HG02798 (cell line): ENCODE measurements at regions not wholly inside any gene's neighbourhood (a gene's known extent, or its start where the extent isn't known, plus 50 kb on each side); places are given as distances from the start of the nearest gene placed in this dataset.
"Not testable (repeated sequence)": the region's sequence is repeated elsewhere in the genome, so short reads cannot be mapped to it uniquely, and the experiment has no call there.

Experiments used
- ATAC-seq: cut with Tn5 transposase; IDR thresholded peaks from one replicate; pipeline ENCODE4 v1.9.1; 2021; ENCODE audit warnings: mild to moderate bottlenecking; ENCODE audit not compliant: unreplicated experiment, poor library complexity

- no peak for ATAC-seq
Observed at GRCh38 chr5:120910629-120911028, 446.5 kb downstream of the PRR16 start.

GRCh38 chr5:120913396-120913795 lies 449.3 kb downstream of the PRR16 start:
- no peak for ATAC-seq

GRCh38 chr5:120917214-120917758 lies 453.2 kb downstream of the PRR16 start:
- no peak for ATAC-seq

- ATAC-seq, result no peak
Observed at GRCh38 chr5:120919017-120919416, 454.9 kb downstream of the PRR16 start.

- ATAC-seq, result no peak
Observed at GRCh38 chr5:120923026-120923425, 458.9 kb downstream of the PRR16 start.

GRCh38 chr5:120926471-120926870 lies 462.4 kb downstream of the PRR16 start:
- ATAC-seq, result no peak

DNA sequence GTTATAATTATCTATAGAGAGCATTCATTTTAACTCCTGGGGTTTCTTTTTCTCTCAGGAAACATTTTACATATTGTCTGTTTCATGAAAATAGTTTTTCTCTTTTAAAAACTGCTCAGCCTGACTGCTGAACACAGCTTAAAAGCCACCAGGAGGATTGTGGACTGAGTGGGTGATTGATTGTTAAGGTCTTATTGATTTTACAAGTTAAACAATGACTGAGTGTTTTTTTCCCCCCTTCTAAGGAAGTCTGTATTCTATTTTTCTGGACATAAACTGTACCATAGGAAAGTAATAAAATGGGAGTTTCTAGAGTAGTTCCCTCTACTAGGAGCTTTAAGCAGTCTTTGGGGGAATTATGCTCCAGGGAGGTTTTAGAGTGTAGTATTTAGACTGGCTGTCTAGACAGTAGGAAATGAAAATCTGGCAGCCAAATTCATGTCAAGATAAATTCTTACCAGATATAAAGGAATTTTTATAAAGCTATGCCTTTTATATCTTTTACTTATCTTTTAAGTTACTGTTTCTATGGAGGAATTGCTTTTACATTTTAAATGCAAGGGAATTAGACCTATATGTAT lies 463.9 kb downstream of the PRR16 start:
- ATAC-seq, result no peak

GRCh38 chr5:120932480-120932879 lies 468.4 kb downstream of the PRR16 start:
- ATAC-seq, result no peak

GRCh38 chr5:120934031-120934430 lies 469.9 kb downstream of the PRR16 start:
- no peak for ATAC-seq

- ATAC-seq, result no peak
Observed at GRCh38 chr5:120936652-120937051, 472.6 kb downstream of the PRR16 start.

DNA sequence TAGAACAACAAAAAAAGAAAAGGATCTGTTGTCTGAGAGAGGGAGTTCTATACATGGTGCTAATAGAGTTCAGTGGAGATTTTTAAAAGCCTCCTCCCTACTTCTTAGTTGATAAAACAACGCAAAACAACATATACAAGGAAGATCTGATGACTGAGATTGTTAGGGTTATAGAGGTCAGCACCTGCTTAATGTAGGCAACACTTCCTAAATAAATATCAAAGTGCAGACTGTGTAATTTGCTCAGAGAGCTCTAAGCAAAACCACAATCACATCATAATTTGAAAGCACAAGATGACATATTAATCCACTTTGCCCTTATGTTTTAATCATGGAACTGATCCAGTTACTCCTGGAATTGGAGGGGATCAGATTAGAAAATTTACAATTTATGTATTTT lies 474.5 kb downstream of the PRR16 start:
- ATAC-seq, result no peak

GRCh38 chr5:120942596-120943350 lies 478.7 kb downstream of the PRR16 start:
- no peak for ATAC-seq

GRCh38 chr5:120949596-120949995 lies 485.5 kb downstream of the PRR16 start:
- not testable (repeated sequence) for ATAC-seq

DNA sequence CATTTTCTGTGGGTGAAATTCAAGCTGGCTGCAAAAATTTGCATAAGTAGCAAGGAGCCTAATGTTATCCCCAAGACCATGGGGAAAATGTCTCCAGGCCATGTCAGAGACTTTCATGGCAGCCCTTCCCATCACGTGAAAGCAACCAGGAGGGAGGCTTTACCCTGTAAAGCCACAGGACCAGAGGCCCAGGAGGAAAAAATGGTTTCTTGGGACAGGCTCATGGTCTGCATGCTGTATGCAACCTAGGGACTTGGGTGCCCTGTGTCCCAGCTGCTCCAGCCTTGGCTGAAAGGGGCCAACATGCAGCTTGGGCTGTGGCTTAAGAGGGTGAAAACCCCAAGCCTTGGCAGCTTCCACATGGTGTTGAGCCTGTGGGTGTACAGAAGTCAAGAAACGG lies 489.3 kb downstream of the PRR16 start:
- not testable (repeated sequence) for ATAC-seq

- no peak for ATAC-seq
Observed at GRCh38 chr5:120954255-120954654, 490.2 kb downstream of the PRR16 start.

DNA sequence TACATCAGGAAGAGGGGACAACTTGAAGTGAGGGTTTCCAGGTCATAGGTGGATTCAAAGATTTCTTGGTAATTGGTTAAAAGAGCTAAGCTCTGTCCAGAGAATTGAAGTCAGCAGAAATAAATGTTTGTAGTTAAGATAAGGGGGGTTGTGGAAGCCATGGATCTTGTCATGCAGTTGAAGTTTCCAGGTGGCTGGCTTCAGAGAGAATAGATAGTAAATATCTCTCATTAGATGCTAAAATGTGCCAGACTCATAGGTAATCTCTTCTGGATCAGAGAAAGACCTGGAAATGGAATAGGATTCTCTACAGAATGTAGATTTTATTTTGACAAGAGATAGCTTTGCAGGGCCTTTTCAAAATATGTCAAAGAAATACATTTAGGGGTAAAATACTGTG lies 491.7 kb downstream of the PRR16 start:
- ATAC-seq, result no peak

DNA sequence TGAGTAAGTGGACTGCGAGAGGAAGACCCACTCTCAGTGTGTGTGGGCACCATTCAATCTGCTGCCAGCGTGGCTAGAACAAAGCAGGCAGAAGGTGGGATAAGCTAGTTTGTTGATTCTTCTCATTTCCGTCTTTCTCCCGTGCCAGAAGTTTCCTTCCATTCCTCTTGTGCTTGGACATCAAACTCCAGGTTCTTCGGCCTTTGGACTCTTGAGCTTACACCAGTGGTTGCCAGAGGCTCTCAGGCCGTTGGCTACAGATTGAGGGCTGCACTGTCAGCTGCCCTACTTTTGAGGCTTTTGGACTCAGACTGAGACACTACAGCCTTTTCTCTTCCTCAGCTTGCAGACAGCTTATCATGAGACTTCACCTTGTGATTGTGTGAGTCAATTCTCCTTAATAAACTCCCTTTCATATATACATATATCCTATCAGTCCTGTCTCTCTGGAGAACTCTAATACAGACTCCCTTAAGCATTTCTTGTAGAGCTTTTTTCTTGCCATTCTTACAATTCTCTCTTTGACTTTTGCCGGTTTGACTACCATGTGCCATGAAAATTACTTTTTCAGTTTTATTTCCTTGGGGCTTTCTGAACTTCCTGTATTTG lies 494.9 kb downstream of the PRR16 start:
- no peak for ATAC-seq

- ATAC-seq, result no peak
Observed at GRCh38 chr5:120960510-120960909, 496.4 kb downstream of the PRR16 start.

GRCh38 chr5:120967366-120967765 lies 503.3 kb downstream of the PRR16 start:
- ATAC-seq, result no peak

- ATAC-seq, result no peak
Observed at GRCh38 chr5:120974690-120975089, 510.6 kb downstream of the PRR16 start.

DNA sequence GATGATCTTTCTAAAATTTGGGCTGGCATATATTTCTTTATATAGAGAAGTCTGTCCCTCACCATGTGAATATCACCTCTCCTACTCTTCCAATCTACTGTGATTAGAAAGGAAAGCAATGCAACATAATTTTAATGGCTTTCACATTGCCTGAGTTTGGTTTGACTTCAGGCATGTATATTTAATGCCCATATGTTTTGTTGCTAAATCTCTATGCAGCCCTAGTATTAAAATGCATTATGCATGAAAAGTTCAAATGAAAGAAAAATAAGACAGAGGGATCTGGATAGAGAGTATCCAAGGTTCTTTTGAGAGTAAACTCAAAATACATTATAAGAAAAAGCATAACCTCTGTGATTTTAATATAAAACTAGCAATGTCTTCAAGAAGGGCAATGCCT lies 518.3 kb downstream of the PRR16 start:
- no peak for ATAC-seq
